ENCODE measurements at regions not wholly inside any gene's neighbourhood (a gene's known extent, or its start where the extent isn't known, plus 50 kb on each side); places are given as distances from the start of the nearest gene placed in this dataset.

DNA sequence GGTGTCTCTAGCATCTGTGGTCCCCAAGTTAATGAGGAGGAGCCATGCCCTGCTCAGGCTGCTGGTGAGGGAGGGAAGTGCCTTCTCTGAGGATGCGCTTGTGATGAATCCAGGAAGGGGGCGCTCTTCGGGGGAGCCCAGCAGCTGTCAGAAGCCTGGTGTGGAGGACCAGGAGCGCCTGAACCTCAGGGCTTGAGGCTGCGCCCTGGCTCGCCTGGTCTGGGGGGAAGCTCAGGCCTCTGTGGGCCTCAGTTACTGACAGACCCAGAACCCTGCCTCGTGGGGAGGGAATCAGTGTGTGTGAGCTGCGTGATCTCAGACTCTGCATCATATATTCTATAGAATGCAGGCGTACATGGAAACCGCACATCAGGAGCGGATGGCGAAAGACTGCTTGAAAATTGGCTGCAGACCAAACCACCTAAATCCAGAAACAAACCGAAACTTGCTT lies 126.1 kb downstream of the SEC14L1 start:
- peak; percentile 81 for DNase-seq (ENCODE audit: low spot score)

DNA sequence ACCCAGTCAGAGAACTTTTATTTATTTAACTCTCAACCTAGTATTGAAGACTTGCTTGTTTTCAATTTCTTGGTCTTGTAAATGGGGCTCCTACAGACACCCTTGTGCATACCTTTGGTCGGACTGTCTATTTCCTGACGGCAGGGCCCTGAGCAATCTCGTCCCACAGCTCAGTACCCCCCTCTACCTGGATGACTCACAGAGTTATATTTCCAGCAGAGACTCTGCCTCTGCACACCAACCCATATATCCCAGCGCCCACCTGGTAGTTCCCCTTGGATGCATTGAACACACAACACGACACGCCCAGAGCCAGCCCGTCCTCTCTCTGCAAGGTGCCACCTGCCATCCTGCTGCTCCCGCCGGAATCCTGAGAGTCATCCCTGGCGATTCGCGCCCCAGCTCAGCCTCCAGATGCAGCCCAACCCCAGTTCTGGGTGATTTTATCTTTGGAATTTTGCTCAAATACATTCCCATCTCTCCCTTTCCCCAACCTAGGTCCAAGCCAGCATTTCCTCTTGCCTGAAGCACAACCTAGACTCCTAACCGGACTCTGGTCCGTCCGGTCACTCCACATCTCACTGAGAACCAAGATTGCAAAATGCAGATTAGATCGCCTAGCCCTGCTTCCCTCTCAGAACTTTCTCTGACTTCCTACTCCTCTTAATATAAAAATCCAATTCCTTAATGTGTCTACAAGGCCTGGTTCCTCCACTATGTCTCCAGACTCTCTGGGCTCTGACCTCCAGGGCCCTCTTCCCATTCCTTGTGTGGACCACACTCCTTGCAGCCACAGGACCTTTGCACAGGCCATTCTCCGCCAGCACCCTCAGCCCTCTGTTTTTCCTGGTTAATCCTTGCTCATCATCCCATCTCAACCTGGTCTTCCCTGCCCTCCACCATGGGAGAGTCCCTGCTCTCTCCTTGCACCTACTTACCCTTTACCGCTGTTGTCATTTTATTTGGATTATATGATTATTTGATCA lies 129.2 kb downstream of the SEC14L1 start:
- DNase-seq (ENCODE audit: low spot score), result no peak

DNA sequence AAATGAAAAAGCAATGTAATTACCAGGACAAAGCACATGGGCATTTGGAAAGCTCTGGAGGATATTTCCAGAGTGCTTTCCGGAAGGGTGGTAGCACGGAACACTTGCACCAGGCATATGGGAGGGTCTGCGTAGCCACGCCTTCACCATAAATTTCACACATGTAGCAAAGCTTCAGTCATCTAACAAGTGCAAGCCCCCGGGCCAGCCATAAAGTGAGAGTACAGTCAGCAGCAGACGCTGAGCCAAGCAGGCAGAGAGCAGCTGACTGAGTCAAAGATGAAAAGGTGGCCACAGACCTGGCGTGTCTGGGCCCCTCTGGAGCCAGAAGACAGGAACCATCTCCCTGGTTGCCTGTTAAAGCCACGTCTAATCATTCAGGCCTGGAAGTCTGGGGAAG lies 130.6 kb downstream of the SEC14L1 start:
- DNase-seq (ENCODE audit: low spot score), result no peak

DNA sequence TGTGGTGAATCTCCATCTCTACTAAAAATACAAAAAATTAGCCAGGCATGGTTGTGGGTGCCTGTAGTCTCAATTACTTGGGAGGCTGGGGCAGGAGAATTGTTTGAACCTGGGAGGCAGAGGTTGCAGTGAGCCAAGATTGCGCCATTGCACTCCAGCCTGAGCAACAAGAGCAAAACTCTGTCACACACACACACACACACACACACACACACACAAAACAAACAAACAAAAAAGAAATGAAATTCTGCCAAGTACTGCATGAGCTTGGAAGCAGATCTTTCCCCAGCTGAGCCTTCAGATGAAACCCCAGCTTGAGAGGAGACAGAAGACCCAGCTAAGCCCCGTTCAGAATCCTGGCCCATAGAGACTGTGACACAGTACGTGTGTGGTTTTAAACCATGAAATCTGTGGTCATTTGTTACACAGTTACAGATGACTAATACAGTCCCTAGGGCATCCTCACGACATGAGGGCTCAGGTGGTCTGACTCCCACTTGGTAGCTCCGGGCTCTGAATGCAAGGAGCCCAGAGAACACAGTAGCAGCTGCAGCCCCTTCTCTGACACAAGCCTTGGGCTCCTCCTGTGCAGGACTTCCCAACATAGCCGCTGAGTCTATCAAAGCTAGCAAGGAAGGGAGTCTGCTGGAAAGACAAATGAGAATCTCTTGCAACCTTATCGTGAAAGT lies 132.8 kb downstream of the SEC14L1 start:
- no peak for DNase-seq (ENCODE audit: low spot score)

DNA sequence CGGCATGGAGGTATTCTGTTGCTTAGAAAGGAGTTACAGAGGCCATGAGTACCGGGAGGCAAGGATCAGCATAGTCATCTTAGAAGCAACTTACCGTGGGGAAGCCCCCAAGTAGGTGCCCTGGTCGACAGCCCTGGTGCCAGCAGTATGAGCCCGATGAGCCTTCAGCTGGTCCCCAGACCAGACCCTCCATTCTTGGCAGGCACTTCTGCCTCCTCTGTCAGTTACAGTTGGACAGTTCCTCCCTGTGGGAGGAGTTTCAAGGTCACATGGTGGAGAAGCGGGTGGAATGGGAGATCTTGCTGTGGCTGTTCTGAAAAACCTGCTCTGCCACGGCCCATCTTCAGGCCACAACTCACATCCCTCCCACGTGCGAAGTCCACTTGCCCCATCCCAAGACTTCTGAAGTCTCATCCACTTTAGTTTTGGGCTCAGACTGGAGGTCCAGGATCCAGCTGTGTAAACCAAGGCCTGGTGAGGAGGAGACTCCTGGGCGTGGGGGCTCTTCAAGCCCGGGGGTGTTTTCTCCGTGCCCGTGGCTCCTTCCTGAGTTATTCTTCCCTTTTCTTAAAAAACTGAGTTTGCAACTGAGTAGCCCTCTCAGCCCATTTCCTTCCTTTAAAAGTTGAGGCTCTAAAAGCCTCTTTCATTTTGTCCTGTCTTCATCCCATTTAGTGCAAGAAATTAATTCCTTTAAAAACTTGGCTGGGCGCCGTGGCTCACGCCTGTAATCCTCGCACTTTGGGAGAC lies 133.5 kb downstream of the SEC14L1 start:
- no peak for DNase-seq (ENCODE audit: low spot score)

DNA sequence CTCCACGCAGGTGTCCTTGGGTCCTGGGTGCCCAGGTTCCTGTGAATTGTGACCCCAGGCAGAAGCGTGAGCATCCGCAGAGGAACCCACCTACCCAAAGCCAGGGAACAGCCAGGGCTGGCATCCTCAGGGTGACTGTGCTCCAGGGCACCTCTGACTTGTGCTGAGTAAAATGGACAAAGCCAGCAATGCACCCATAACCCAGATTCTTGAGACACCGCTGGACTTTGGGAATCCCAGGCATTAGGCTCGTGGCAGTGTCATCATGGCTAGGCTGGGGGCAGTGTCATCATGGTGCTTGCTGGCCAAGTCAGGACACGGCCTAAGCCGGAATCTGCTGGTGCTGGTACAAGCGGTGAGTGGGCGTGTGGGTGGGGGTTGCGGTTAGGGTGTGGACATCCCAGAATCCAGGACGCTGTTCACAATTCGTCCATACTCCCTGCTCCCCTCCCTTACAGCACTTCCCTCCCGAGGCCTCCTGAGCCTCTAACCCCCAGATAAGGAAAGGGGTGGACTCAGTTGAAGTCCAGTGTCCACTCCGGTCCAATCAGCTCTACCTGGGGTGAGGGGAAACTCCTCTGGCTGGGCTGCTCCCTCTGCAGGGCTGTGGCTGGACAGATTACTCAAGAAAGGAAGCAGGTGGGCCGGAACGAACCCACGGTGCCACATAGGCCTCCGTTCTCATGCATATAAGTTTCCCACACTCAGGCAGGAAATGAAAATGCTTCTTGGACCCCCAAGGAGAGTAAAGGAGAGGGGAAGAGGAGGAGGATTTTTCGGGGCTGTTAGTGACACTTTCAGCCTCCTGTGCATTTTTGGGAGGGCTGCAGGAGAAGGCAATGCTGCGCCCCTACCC lies 138.9 kb downstream of the SEC14L1 start:
- peak; percentile 71 for DNase-seq (ENCODE audit: low spot score)

DNA sequence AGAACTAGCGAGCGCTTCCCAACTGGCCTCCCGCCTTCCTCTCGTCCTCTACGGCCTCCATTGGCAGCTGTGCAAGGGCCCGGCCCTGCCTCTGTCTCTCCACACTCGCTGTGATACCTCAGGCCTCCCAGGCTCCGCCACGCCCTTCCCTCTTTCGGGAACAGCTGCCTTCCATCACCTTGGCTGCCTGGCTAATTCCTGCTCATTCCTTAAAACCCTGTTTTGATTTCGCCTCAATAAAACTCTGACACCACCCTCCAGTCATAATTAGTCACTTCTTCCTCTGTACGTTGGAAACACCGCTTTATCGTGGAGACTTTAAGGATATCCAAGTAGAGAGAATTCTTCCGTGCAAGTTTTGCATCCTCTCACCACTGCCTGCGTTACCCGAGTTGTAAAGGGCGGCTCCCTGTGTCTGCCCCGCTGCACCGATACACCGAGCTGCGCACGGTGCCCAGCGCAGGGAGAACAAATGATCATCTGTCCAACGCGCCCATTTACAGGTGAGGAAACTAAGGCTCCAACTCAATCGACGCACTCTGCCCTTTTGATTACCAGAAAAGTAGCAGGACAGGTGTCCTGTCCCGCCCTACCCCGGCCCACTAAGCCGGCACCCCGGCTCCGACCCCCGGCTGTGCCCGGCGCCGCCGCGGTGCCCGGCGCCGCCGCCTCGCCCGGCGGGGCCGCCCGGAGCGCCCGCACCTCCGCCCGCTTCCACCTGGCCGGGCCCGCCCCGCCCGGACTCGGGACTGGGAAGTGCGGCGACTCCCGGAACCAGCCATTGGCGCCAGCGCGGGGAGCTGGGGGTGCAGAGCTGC lies 139.7 kb downstream of the SEC14L1 start:
- no peak for DNase-seq (ENCODE audit: low spot score)

DNA sequence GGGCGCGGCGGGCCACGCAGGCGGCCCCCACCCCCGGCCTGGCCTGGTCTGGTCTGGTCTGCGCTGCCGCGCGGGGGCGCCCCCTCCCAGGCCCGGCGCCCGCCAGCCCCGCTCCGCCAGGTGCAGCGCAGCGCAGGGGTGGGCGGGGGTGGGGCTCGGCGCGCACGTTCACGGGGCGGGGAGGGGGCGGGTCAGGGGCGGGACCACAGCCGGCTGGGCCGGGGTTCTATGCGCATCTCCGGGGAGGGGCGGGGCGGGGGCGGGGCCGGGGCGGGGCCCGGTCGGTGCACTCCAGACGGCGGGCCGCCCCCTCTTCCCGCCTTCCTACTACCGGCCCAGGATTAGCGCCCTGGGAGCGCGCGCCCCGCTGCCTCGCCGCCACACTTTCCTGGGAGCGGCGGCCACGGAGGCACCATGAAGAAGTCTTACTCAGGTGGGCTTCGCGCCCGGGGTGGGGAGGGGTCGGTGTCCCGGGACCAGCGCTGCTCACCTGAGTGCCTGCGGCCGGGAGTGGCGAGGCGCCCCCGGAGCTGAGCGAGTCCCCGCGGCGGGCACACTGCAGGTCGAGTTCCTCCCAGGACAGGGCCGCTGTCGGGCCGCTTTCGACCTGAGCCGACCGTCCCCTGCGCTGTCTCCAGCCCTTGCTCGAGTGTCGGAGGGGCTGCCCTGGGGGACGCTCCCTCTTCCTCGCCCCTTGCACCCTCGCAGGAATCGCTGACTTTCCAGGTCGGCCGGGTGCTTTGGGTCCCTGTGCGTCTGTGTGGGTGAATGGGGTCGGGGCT lies 140.5 kb downstream of the SEC14L1 start:
- DNase-seq (ENCODE audit: low spot score), result peak; percentile 93

DNA sequence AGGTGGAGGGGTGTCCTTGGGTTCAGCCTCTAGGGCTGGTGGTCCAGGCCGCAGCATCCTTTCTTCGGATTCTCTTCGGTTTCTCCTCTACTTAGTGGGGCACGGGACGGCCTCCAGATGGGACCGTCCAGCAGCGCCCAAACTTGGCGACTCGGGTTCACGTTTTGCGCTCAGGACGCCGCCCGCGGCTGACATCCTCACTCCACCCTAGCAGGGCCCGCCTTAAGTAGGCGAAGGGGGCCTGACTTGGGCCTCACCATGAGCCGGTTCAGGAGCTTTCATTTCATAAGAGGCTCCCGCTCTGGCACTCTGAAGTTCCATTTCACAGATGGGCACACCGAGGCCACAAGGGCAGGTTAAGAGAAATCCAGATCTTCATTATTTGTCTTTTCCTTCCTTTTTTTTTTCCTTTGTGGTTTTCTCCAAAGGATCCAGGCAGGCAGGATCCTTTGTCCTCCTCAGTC lies 141.2 kb downstream of the SEC14L1 start:
- DNase-seq (ENCODE audit: low spot score), result peak; percentile 75

DNA sequence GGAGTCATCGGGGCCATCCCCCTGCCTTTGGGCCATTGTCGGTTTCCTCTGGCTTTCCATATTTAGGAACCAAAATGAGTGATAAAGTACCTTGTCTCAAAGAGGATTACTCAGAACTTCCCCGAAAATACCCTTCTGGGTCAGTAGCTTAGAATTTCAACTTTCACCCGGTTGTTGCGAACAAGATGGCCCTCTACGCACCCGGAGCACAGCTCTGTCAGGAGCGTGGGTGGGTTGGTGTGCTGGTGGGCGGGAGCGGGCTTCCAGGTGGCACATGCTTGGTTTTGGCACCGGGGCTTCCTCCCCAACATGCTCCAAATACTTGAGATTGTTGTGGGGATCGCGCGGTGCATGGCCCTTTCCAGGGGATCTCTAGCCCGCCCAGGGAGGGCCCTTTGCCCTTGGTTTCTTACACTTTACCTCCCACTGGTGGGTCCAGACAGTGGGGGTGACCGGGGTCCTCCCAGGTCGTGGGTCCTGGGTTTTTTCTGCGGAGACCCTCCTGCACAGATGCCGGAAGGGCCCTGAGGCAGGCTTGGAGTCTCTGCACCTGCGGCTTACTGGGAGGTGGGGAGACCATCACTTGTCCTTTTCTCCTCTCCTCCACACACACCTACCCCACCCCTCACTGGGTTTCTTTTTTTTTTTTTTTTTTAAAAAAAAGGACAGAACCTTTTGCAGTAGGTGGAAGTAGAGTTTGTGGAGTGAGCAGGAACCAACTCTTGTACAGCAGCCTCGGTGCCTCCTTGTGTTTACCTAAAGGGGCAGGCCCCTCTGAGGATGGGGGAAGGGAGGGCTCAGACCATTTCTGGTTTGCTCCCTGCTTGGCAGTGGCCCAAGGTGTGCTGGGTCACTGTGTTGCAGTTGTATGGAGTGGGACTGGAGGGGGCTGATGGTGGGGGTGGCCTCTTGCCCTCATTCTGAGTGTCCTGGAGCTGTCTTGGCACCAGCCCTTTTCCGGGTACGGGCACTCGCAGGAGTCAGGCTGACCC lies 142.1 kb downstream of the SEC14L1 start:
- peak; percentile 64 for DNase-seq (ENCODE audit: low spot score)

DNA sequence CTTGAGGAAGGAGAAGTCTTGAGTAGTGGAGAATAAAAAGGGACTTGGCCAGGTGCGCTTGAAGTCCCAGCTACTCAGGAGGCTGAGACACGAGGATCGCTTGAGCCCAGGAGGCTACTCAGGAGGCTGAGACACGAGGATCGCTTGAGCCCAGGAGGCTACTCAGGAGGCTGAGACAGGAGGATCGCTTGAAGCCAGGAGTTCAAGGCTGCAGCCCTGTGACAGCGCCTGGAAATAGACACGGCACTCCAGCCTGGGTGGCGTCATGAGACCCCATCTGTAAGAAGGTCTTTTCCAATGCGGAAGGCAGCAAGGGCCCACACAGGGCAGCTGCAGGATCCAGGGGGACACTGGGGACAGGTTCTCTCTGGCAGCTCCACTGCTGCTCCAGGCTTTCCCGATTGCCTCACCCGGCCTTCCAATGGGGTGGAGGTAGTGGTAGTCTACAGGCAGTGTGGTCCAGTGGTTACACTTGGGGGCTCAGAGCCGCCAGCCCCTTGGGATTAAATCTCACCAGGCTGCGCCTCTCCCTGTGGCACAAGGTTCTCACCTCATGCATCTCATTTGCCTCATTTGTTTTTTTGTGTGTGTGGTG lies 143.4 kb downstream of the SEC14L1 start:
- DNase-seq (ENCODE audit: low spot score), result no peak

DNA sequence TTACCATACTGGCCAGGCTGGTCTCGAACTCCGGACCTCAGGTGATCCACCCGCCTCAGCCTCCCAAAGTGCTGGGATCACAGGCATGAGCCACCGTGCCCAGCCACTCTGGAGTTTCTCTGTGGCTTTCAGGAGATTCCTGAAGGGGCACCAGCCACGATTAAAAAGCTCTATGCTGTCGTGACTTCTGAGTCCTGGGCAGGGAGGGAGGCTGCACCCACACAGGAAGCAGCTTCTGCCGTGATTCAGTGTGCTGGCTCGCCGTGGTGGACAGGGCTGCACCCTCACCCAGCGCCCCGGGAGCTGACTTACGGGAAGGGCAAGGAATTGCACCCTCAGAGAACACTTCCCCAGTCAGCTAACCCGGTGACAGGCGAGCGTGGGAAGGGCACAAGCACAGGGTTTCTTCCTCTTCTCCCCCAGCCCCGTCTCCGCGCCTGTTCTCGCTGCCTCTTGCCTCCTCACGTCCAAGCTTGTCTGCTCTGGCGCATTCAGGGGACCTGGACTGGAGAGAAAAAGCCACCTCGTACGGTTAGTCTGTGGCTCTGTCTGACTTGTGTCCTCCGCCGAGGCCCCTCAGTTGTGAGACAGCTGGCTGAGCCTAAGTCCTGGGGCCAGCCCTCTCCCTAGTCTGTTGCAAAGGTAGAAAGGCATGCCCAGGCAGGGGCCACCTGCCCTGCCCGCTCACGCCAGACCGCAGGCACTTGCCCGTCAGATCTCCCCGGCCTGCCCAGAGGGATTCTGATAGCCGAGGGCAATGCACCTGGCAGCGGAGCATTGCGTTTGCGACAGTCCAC lies 145.0 kb downstream of the SEC14L1 start:
- DNase-seq (ENCODE audit: low spot score), result no peak

DNA sequence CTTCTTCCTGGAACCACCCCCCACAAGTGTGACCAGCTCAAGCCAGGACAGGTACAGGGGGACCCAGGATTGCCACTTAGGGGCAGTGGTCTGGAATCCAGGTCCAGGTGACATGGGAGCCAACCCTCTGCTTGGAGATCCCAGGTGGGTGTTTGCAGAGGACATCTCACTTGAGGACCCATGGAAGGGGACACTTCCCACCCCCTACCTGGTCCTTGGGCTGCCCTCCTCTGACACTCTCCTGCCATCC lies 145.5 kb downstream of the SEC14L1 start:
- no peak for DNase-seq (ENCODE audit: low spot score)

DNA sequence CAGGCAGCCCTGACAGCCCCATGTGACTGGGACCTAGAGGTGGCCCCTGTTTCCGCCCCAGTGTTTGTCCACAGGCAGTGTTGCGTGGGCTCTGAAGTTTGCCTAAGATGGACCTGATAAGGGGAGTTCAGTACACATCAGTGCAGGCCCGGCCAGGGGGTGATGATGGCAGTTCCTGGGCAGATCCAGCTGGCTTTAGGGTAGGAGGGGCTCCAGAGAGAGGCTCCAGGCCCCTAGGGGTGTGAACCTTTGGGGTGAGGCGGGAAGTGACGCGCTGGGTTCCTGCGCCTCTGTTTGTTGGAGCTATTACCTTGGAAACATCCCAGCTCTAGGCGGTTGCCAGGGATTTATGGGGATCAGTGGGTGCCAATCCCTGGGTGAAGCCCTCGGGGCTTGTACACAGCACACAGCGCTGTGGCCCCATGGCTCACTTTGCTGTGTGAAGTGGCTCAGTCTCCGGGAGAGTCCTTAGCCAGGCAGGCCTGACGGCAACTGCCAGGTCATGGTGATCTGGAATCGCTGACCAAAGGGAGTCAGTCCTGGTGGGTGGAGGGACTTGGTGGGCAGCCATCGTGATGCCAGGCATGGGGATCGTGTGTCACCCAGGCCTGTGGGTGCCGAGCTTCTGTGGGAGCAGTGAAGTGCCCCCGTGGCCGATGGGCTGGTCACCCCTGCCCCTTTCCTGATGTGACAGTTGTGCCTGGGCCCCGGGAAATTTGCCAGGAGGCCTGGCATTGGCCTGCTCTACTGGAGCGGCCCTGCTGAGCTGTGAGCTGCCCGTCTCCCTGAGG lies 146.1 kb downstream of the SEC14L1 start:
- peak; percentile 90 for DNase-seq (ENCODE audit: low spot score)

DNA sequence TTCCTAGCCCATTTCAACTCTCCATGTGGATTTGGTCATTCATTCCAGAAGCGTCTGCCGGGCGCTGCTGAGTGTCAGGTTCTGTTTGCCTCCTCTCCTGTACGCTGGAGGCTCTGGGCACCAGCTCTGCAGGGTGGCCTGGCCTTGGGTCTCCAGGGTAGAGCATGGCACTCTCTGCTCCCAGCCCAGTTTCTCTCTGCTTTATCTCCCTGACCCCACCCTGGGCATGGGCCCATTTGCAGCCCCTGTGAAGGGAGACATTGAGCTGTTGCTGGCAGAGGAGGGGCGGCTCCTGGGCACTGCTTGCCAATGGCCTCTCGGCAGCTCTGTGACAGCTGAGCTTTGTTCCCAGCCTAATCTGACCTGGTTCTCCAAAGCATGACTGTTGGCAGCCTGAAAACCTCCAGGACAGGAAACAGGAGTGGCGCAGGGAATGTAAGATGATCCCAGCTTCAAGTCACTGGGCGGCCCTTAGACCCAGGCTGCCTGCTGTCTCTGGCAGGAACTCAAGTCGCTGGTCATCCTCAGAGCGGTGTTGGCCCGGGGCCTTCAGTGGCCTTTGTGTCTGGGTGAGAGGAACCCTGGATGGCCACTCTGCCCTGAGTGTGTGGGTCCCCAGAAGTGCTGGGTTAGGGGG lies 146.8 kb downstream of the SEC14L1 start:
- no peak for DNase-seq (ENCODE audit: low spot score)

DNA sequence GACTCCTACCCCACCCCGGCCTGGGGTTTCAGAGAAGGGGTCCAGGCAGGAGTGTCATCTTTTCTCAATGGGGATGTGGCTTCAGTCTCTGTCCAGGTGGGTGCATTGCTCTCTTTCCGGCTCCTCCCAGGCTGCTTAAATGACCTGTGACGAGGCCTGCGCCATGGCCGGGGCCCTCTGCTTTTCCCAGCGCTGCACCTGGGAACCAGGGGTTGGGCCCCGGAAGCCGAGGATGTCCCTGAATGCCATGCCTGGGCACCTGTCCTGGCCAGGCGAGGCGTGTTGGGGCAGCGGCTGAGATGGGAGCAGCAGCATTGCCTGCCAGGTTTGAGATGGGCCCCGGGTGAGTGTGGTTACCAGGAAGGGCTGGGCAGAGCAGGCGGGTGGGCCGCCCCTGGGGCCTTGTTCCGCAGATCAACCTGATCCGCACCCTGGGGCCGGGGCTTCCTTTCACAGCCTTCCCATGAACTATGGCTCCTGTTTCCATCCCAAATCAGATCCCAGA lies 147.4 kb downstream of the SEC14L1 start:
- DNase-seq (ENCODE audit: low spot score), result no peak

Measured in HuH-7 (cell line).